SH-SY5Y (cell line): ENCODE measurements at regions not wholly inside any gene's neighbourhood (a gene's known extent, or its start where the extent isn't known, plus 50 kb on each side); places are given as distances from the start of the nearest gene placed in this dataset.

Source experiments
- GATA2 ChIP-seq: IDR thresholded peaks from 2 replicates; pipeline ENCODE4 v1.6.1; 2011; ENCODE audit warnings: mild to moderate bottlenecking, low read depth, low read length
- GATA3 ChIP-seq: IDR thresholded peaks from 2 replicates; pipeline ENCODE4 v1.6.1; 2011; ENCODE audit warnings: low read depth, mild to moderate bottlenecking, low read length, moderate library complexity

DNA sequence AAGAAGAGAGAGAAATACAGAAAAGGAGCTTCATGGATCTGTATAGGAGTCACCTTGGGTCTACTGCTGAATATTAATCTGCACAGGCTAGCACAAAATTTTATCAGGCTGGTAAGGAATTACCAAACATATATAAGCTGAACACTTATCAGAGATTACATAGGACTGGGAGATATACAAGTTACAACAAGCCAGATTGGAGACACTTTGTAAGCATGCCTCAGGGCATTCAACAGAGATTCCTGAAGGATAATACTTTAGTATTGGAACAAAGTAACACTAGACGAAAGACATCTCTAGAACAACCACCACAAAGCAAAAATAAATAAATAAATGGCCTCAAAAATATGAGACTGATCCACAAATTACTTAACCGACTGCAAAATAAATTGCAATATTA, 197.8 kb downstream of the ANXA1 start:
- TF ChIP-seq GATA2: no peak
- TF ChIP-seq GATA3: no peak
